ENCODE measurements at regions not wholly inside any gene's neighbourhood (a gene's known extent, or its start where the extent isn't known, plus 50 kb on each side); places are given as distances from the start of the nearest gene placed in this dataset.

DNA sequence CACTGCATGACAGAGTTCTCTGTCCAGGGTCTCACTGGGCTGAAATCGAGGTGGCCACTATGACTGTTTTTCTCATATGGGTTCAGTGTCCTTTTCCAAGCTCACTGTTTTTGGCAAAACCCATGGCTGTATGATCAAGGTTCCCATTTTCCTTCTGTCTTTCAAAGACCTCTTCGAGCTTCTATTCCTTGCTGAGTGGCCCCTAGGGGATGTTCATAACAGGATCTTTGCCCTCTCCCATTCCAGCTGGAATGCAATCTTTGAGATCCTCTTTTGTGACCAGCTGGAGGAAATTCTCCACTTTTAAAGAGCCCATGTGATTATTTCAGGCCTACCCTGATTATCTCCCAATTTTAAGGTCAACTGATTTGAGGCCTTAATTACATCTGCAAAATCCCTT lies 572.5 kb upstream of the SLC10A2 start:
- no peak overlapping the region for H3K4me3 ChIP-seq
- H3K4me1 ChIP-seq: no peaks in the 10 kb centered on the region
- intact Hi-C loops (cut with DNase I; ENCODE audit: low total_unique reads): no loop called here
- no peak overlapping the region for H3K27ac ChIP-seq
- 56% methylated on average over 2 of the region's 2 CpGs for WGBS, 2 donors
- H3K27me3 ChIP-seq: no peaks in the 10 kb centered on the region
- DNase-seq: no peak
- no peaks in the 10 kb centered on the region for H3K9me3 ChIP-seq
- no peaks in the 10 kb centered on the region for H3K36me3 ChIP-seq (ENCODE audit: low read depth, missing control alignments)
- TF ChIP-seq POLR2A (IDR thresholded peaks at IDR 0.05): no peak
- TF ChIP-seq, protein P1, sequence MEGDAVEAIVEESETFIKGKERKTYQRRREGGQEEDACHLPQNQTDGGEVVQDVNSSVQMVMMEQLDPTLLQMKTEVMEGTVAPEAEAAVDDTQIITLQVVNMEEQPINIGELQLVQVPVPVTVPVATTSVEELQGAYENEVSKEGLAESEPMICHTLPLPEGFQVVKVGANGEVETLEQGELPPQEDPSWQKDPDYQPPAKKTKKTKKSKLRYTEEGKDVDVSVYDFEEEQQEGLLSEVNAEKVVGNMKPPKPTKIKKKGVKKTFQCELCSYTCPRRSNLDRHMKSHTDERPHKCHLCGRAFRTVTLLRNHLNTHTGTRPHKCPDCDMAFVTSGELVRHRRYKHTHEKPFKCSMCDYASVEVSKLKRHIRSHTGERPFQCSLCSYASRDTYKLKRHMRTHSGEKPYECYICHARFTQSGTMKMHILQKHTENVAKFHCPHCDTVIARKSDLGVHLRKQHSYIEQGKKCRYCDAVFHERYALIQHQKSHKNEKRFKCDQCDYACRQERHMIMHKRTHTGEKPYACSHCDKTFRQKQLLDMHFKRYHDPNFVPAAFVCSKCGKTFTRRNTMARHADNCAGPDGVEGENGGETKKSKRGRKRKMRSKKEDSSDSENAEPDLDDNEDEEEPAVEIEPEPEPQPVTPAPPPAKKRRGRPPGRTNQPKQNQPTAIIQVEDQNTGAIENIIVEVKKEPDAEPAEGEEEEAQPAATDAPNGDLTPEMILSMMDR (IDR thresholded peaks at IDR 0.05): no peak

DNA sequence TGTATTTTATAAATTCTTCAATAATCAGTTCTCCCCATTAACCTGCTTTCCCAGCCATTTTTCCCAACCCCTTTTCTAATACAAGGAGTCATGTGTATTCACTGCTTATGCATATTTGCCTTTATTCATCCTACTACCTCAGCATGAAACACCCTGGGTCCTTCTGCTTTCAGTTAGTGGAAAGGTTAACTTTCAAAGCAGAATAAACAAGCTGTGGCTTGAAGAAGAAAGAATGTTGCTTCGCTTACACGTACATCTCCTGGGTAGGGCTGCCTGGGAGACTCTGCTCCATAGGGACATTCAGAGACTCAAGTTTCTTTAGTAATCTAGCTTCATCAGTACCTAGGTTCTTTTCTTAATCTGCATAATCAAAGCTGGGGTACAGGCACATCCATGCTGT lies 567.8 kb upstream of the SLC10A2 start:
- Histone ChIP-seq H3K27ac (no peak overlapping the region), H3K36me3 (ENCODE audit: low read depth, missing control alignments) (no peaks in the 10 kb centered on the region), H3K4me1 (no peaks in the 10 kb centered on the region), H3K9me3 (no peaks in the 10 kb centered on the region), H3K4me3 (no peak overlapping the region), H3K27me3 (no peaks in the 10 kb centered on the region)
- WGBS, 2 donors: 71 to 74% methylated on average over 2 of the region's 2 CpGs
- no peak for DNase-seq
- intact Hi-C loops (cut with DNase I; ENCODE audit: low total_unique reads): no loop called here
- TF ChIP-seq POLR2A (IDR thresholded peaks at IDR 0.05): no peak
- TF ChIP-seq, protein P1 (IDR thresholded peaks at IDR 0.05): no peak

DNA sequence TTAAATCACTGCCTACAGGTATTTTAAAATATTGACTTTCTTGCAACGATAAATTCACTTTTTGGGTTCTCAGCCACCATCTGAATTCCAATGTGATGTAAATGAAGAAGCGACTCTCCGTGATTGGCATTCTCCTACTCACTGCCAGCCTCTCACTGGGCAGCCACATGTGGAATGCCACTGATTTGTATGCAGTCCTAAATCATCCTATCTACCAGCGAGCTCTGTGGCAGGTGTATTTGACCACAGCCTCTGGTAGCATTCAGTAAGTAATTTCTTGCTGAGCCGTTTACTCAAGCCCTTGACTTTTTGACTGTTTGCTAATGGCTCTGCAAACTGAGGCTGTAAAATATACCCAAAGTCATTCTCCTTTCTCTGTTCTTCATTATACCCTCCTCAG lies 559.0 kb upstream of the SLC10A2 start:
- TF ChIP-seq, protein P1 (IDR thresholded peaks at IDR 0.05): no peak
- TF ChIP-seq POLR2A (IDR thresholded peaks at IDR 0.05): no peak
- 80 to 84% methylated on average over 5 of the region's 5 CpGs for WGBS, 2 donors
- no peaks in the 10 kb centered on the region for H3K9me3 ChIP-seq
- no peak for DNase-seq
- H3K27ac ChIP-seq: no peak overlapping the region
- intact Hi-C loops (cut with DNase I; ENCODE audit: low total_unique reads): no loop called here
- no peaks in the 10 kb centered on the region for H3K36me3 ChIP-seq (ENCODE audit: low read depth, missing control alignments)
- H3K4me3 ChIP-seq: no peak overlapping the region
- H3K4me1 ChIP-seq: no peaks in the 10 kb centered on the region
- H3K27me3 ChIP-seq: no peaks in the 10 kb centered on the region

DNA sequence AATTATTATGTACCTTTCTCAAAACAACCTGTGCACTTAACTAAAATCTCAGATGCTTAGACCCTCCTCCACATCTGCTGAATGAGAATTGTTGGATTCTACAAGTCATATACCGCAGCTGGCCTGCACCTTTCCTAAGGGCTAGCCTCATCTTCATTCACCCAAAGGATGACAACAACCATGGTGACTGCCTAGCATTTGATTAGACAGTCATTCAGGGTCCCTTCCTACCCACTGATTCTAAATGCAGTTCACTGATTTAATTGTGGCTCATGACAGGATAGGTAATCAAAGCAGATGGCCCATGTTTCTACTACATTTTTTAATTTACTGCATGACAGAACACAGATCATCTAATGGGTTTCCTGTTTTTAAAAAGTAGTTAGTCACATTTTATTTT lies 551.9 kb upstream of the SLC10A2 start:
- DNase-seq: no peak
- intact Hi-C loops (cut with DNase I; ENCODE audit: low total_unique reads): no loop called here
- no peak overlapping the region for H3K27ac ChIP-seq
- H3K36me3 ChIP-seq (ENCODE audit: low read depth, missing control alignments): no peaks in the 10 kb centered on the region
- H3K27me3 ChIP-seq: no peaks in the 10 kb centered on the region
- WGBS, 2 donors: 93 to 96% methylated on average over 1 of the region's 1 CpG
- no peak overlapping the region for H3K4me3 ChIP-seq
- TF ChIP-seq, protein P1 (IDR thresholded peaks at IDR 0.05): no peak
- TF ChIP-seq POLR2A (IDR thresholded peaks at IDR 0.05): no peak
- H3K9me3 ChIP-seq: no peaks in the 10 kb centered on the region
- no peaks in the 10 kb centered on the region for H3K4me1 ChIP-seq

DNA sequence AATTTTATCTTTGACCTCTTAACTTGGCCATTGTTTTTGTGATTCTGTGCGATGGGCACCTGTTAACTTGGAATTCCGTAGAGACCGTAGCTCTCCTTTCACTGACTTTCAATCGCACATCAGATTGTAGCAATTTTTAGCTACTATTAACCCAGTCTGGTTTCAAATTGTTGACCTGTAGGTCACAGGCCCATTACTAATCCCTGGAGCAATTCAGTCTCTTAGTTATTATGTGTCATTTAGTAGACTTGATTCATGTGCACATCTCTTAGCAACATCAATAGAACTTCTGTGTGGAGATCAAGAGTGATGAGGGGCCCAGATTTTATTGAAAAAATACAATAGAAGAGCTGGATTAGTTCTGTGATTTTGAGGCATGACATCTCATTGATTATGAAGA lies 549.6 kb upstream of the SLC10A2 start:
- TF ChIP-seq, protein P1 (IDR thresholded peaks at IDR 0.05): no peak
- no peak for TF ChIP-seq POLR2A (IDR thresholded peaks at IDR 0.05)
- no peaks in the 10 kb centered on the region for H3K27me3 ChIP-seq
- H3K27ac ChIP-seq: no peak overlapping the region
- WGBS, 2 donors: 72 to 79% methylated on average over 4 of the region's 4 CpGs
- H3K9me3 ChIP-seq: no peaks in the 10 kb centered on the region
- H3K36me3 ChIP-seq (ENCODE audit: low read depth, missing control alignments): no peaks in the 10 kb centered on the region
- intact Hi-C loops (cut with DNase I; ENCODE audit: low total_unique reads): no loop called here
- no peaks in the 10 kb centered on the region for H3K4me1 ChIP-seq
- no peak overlapping the region for H3K4me3 ChIP-seq
- DNase-seq: no peak
